ENCODE measurements at regions not wholly inside any gene's neighbourhood (a gene's known extent, or its start where the extent isn't known, plus 50 kb on each side); places are given as distances from the start of the nearest gene placed in this dataset.

DNA sequence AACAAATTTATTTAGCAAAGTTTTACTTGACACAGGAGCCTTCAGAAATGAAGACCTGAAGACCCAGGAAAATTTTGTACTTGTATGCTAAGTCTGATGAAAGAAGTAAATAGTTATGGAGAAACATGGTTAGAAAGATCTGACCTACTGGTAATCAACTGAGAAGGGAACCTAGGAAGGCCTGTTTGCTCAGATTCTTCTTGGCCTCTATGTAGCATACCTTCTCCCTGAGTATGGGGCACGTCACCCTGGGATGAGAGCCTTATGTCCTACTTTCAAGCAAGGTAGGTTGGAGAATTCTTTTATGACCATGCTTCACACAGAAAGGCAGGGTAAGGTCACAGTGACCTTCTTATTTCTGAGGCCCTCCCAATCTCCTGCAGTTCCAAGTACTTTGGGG lies 178.6 kb upstream of the CREB1 start:
- TF ChIP-seq, protein P1, sequence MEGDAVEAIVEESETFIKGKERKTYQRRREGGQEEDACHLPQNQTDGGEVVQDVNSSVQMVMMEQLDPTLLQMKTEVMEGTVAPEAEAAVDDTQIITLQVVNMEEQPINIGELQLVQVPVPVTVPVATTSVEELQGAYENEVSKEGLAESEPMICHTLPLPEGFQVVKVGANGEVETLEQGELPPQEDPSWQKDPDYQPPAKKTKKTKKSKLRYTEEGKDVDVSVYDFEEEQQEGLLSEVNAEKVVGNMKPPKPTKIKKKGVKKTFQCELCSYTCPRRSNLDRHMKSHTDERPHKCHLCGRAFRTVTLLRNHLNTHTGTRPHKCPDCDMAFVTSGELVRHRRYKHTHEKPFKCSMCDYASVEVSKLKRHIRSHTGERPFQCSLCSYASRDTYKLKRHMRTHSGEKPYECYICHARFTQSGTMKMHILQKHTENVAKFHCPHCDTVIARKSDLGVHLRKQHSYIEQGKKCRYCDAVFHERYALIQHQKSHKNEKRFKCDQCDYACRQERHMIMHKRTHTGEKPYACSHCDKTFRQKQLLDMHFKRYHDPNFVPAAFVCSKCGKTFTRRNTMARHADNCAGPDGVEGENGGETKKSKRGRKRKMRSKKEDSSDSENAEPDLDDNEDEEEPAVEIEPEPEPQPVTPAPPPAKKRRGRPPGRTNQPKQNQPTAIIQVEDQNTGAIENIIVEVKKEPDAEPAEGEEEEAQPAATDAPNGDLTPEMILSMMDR (IDR thresholded peaks at IDR 0.05): no peak
- TF ChIP-seq POLR2A (IDR thresholded peaks at IDR 0.05): no peak

All from adrenal gland (tissue), 5 donors.